PC-3 (cell line): ENCODE measurements at regions not wholly inside any gene's neighbourhood (a gene's known extent, or its start where the extent isn't known, plus 50 kb on each side); places are given as distances from the start of the nearest gene placed in this dataset.

ENCODE experiments used
- ATAC-seq: fragments of 200-7000 bp; cut with Tn5 transposase; 2 replicates; pipeline ENCODE4 v1.9.1; 2020; ENCODE audit warnings: mild to moderate bottlenecking, moderate library complexity
- BruUV-seq: library from RNA; stranded (reverse); fragments of 400-500 nt; replicated peaks from 2 replicates; lab custom pipeline; 2021; lab: Mats Ljungman, UMichigan
- CTCF ChIA-PET: fragments of 300-600 bp; sonication (Branson Sonifier 250); formaldehyde crosslinking; loops from one replicate; lab custom pipeline; 2022; ENCODE audit warnings: antibody characterized with exemption; lab: Charles Lee
- POLR2A ChIA-PET: fragments of 300-600 bp; sonication (Branson Sonifier 250); formaldehyde crosslinking; loops from one replicate; lab custom pipeline; 2022; ENCODE audit warnings: antibody characterized with exemption; ENCODE audit not compliant: unreplicated experiment; lab: Charles Lee
- DNase-seq: peaks from one replicate; pipeline ENCODE4 v3.0.0-alpha.2; 2015
- H2AFZ ChIP-seq: fragments of 300-600 bp; sonication (generic); 2 replicates; pipeline ENCODE4 v1.6.0; 2016; ENCODE audit warnings: antibody characterized with exemption, low read length
- H3F3A ChIP-seq: fragments of 300-600 bp; sonication (generic); one replicate; pipeline ENCODE4 v1.6.0; 2017; ENCODE audit warnings: antibody characterized with exemption, low read length, control low read depth, mild to moderate bottlenecking; ENCODE audit not compliant: unreplicated experiment
- H3K27ac ChIP-seq: fragments of 300-600 bp; sonication (generic); 2 replicates; pipeline ENCODE4 v1.5.1; 2016; ENCODE audit warnings: mild to moderate bottlenecking, low read length
- H3K27me3 ChIP-seq: fragments of 300-600 bp; sonication (generic); 2 replicates; pipeline ENCODE4 v1.6.1; 2016; ENCODE audit warnings: low read length, mixed read lengths
- H3K36me3 ChIP-seq: fragments of 300-600 bp; sonication (generic); 2 replicates; pipeline ENCODE4 v1.6.1; 2016; ENCODE audit warnings: low read depth, mixed run types, low read length, mixed read lengths
- H3K4me1 ChIP-seq: fragments of 300-600 bp; sonication (generic); 2 replicates; pipeline ENCODE4 v1.5.1; 2016; ENCODE audit warnings: low read length; ENCODE audit not compliant: insufficient read depth
- H3K4me2 ChIP-seq: fragments of 300-600 bp; sonication (generic); 2 replicates; pipeline ENCODE4 v1.6.0; 2016; ENCODE audit warnings: low read length
- H3K4me3 ChIP-seq: fragments of 300-600 bp; sonication (generic); 2 replicates; pipeline ENCODE4 v1.5.1; 2016; ENCODE audit warnings: mild to moderate bottlenecking, low read length, mixed read lengths
- H3K79me2 ChIP-seq: fragments of 300-600 bp; sonication (generic); 2 replicates; pipeline ENCODE4 v1.6.1; 2017; ENCODE audit warnings: low read length, mixed read lengths
- H3K9ac ChIP-seq: fragments of 300-600 bp; sonication (generic); 2 replicates; pipeline ENCODE4 v1.6.0; 2016; ENCODE audit warnings: mild to moderate bottlenecking, low read length
- H3K9me2 ChIP-seq: fragments of 300-600 bp; sonication (generic); replicated peaks from 2 replicates; pipeline ENCODE4 v1.6.1; 2016; ENCODE audit warnings: mixed run types, low read length, mixed read lengths
- H3K9me3 ChIP-seq: fragments of 300-600 bp; sonication (generic); 2 replicates; pipeline ENCODE4 v1.6.1; 2016; ENCODE audit warnings: low read length, mixed read lengths
- H4K20me1 ChIP-seq: fragments of 300-600 bp; sonication (generic); 2 replicates; pipeline ENCODE4 v1.6.1; 2016; ENCODE audit warnings: low read length, mixed read lengths
- EZH2 ChIP-seq: fragments of 300-600 bp; sonication (generic); IDR thresholded peaks from one replicate; pipeline ENCODE4 v1.6.1; 2017; ENCODE audit warnings: antibody characterized with exemption, mild to moderate bottlenecking, low read length; ENCODE audit not compliant: unreplicated experiment
- EZH2phosphoT487 ChIP-seq: fragments of 300-600 bp; sonication (generic); IDR thresholded peaks from 2 replicates; pipeline ENCODE4 v1.6.1; 2018; ENCODE audit warnings: mild to moderate bottlenecking, antibody characterized with exemption, low read length, borderline replicate concordance
- intact Hi-C: fragments of 100-400 bp; cut with micrococcal nuclease; formaldehyde crosslinking; loops from 2 replicates; pipeline ENCODE4 v1.9.0; 2023
- TF ChIP-seq, protein P1 (sequence below): fragments of 300-600 bp; sonication (generic); conservative IDR thresholded peaks from 2 replicates; pipeline ENCODE4 v1.5.1; 2017; ENCODE audit warnings: antibody characterized with exemption, low read depth, mild to moderate bottlenecking, low read length

DNA sequence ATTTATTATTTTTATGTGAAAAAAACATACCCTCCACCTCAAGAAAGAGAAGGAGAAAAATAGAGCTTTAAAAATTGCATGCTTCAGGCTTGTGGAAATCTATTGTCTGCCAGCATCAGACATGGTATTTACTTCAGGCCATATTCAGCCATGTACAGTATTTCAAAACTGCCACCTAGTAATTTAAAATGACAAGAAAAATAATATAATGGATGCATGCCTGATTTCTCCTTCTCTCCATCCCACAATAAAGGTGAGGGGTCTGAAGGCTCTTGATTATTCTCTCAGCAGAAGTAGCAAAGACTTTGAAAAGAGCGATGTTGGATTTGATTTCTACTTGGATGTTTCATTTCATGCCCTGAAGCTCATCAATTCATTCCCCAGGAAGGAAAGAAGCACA lies 250.7 kb downstream of the TBC1D4 start:
- H3K36me3 ChIP-seq = no peaks in the 10 kb centered on the region
- ATAC-seq = no peak
- no peaks in the 10 kb centered on the region for H3K9me2 ChIP-seq
- DNase-seq = no peak
- H4K20me1 ChIP-seq = no peaks in the 10 kb centered on the region
- H3K4me3 ChIP-seq = no peak overlapping the region
- no peaks in the 10 kb centered on the region for H3K27me3 ChIP-seq
- BruUV-seq = no TSS peak
- CTCF ChIA-PET = no interaction called here
- H3F3A ChIP-seq = no peaks in the 10 kb centered on the region
- no peak overlapping the region for H3K9ac ChIP-seq
- no peak overlapping the region for H2AFZ ChIP-seq
- H3K9me3 ChIP-seq = no peaks in the 10 kb centered on the region
- POLR2A ChIA-PET = no interaction called here
- H3K4me1 ChIP-seq = peaks cover 17% of the 10 kb centered on the region
- no peaks in the 10 kb centered on the region for H3K79me2 ChIP-seq
- no peak overlapping the region for H3K27ac ChIP-seq
- intact Hi-C loops = no loop called here
- H3K4me2 ChIP-seq = no peak overlapping the region
- TF ChIP-seq EZH2phosphoT487 (no peak), EZH2 (no peak)
- TF ChIP-seq, protein P1, sequence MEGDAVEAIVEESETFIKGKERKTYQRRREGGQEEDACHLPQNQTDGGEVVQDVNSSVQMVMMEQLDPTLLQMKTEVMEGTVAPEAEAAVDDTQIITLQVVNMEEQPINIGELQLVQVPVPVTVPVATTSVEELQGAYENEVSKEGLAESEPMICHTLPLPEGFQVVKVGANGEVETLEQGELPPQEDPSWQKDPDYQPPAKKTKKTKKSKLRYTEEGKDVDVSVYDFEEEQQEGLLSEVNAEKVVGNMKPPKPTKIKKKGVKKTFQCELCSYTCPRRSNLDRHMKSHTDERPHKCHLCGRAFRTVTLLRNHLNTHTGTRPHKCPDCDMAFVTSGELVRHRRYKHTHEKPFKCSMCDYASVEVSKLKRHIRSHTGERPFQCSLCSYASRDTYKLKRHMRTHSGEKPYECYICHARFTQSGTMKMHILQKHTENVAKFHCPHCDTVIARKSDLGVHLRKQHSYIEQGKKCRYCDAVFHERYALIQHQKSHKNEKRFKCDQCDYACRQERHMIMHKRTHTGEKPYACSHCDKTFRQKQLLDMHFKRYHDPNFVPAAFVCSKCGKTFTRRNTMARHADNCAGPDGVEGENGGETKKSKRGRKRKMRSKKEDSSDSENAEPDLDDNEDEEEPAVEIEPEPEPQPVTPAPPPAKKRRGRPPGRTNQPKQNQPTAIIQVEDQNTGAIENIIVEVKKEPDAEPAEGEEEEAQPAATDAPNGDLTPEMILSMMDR = no peak

DNA sequence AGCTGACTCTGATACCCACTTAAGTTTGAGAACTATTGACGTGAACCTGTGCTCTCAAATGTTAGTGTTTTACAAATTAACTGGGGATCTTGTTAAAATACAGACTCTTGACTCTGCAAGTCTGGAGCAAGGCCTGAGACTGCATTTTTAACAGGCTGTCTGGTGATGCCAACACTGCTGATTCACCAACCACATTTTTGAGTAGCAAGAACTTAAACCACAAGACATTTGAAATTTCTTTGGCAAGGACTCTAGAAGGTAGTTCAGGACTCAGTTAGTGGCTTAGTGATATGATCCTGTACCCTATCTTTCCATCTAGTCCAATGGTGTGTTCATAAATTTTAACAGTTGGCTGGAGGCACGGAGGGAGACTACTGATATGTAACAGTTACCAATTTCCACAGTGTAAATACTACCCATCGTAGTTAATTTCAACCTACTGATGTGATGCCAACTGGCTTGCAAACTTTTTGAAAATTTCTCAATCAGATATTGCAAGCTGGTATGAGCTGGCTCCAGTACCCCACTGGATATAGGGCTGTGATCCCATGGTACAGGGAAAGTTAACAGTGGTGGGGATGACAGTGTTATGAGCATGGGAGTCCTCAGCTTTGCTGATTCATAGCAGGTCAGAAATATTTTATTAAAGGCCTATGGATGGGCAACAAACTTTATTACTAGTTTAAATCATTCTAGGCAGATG lies 255.1 kb downstream of the TBC1D4 start:
- POLR2A ChIA-PET = no interaction called here
- peak overlapping the region; percentile 45; the same call in 1 of the 2 replicates for H3K9ac ChIP-seq

More for the DNA sequence above, 255.1 kb downstream of the TBC1D4 start:
- Histone ChIP-seq H3K9me3 (no peaks in the 10 kb centered on the region), H3K4me3 (no peak overlapping the region), H4K20me1 (no peaks in the 10 kb centered on the region), H2AFZ (peak overlapping the region; percentile 15), H3K9me2 (no peaks in the 10 kb centered on the region), H3K4me2 (peak overlapping the region; percentile 33), H3F3A (no peaks in the 10 kb centered on the region), H3K79me2 (no peaks in the 10 kb centered on the region), H3K36me3 (no peaks in the 10 kb centered on the region), H3K27me3 (no peaks in the 10 kb centered on the region), H3K4me1 (peaks cover 29% of the 10 kb centered on the region), H3K27ac (peak overlapping the region; percentile 89)
- BruUV-seq = no TSS peak
- ATAC-seq = peak; percentile 92
- peak; percentile 89 for DNase-seq
- TF ChIP-seq, protein P1 = no peak
- TF ChIP-seq EZH2phosphoT487 = no peak
- no peak for TF ChIP-seq EZH2
- intact Hi-C loops = loop anchor here (10.0 kb wide), 1 partner anchor 942 kb away; no protein-coding TSS in a partner anchor
- CTCF ChIA-PET = no interaction called here
